ENCODE measurements at regions not wholly inside any gene's neighbourhood (a gene's known extent, or its start where the extent isn't known, plus 50 kb on each side); places are given as distances from the start of the nearest gene placed in this dataset.

DNA sequence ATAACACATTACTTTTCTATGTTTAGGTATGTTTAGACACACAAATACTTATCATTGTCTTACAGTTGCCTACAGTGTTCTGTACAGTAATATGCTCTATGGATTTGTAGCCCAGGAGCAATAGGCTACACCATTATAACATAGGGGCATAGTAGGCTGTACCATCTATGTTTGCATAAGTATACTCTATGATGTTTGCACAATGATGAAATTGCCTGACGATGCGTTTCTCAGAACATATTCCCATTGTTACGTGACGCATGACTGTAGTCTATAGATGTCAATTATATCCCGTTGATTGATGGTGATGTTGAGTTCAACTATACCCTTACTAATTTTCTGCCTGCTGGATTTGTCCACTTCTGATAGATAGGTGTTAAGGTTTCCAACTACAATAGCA lies 139.4 kb upstream of the PFN2 start:
- H3K36me3 ChIP-seq = no peaks in the 10 kb centered on the region
- H3K27ac ChIP-seq = no peak overlapping the region
- no peak overlapping the region for H3K4me3 ChIP-seq
- no peaks in the 10 kb centered on the region for H3K4me1 ChIP-seq
- no peaks in the 10 kb centered on the region for H3K9me3 ChIP-seq
- H3K27me3 ChIP-seq = no peaks in the 10 kb centered on the region
- ATAC-seq = no peak
- TF ChIP-seq POLR2A (IDR thresholded peaks at IDR 0.05) (no peak), POLR2AphosphoS5 (IDR thresholded peaks at IDR 0.05) (no peak), CTCF (IDR thresholded peaks at IDR 0.05) (no peak), EP300 (IDR thresholded peaks at IDR 0.05) (no peak)
- WGBS, 2 donors (ENCODE audit: low coverage in 1 of 2) = 95 to 100% methylated on average over 4 to 5 of the region's 5 CpGs

DNA sequence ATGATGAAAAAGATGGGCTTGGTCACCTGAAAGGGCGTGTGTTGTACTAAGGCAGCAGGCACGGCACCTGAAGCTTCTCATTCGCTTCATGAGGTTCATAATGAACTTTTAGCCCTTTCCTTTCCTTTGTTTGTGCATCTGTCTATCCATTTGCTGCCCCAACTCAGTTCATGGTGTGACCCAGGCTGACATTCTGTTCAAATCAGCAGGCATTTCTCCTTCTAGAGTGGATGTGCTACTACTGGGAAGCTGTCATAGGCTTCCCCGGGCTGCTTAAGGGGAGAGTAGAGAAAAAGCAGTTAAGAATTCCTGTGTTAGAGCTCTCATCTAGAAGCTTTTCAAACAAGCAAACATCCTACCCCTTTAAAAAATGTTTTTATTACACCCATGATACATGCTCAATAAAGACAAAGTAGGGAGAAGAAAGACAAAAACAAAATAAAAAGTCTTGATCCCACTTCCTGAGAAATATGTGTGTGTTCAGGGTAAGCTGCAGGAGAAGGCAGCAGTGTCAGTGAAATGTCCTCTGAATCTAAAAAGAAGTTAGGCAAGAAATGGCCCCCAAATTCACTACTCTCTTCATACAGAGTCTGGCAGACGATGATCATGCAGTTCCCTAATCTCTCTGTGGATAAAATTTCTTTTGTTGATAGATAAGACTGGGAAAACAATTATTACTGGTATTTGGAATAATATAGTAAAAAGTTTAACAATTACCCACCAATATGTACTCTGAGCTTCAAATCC lies 136.9 kb upstream of the PFN2 start:
- Histone ChIP-seq H3K36me3 (no peaks in the 10 kb centered on the region), H3K4me3 (no peak overlapping the region), H3K27me3 (no peaks in the 10 kb centered on the region), H3K4me1 (no peaks in the 10 kb centered on the region), H3K27ac (no peak overlapping the region), H3K9me3 (no peaks in the 10 kb centered on the region)
- ATAC-seq = no peak
- TF ChIP-seq POLR2A (IDR thresholded peaks at IDR 0.05) = no peak
- no peak for TF ChIP-seq CTCF (IDR thresholded peaks at IDR 0.05)
- TF ChIP-seq POLR2AphosphoS5 (IDR thresholded peaks at IDR 0.05) = no peak
- no peak for TF ChIP-seq EP300 (IDR thresholded peaks at IDR 0.05)
- WGBS, 2 donors (ENCODE audit: low coverage in 1 of 2) = 83 to 85% methylated on average over 5 of the region's 5 CpGs

- no peak for ATAC-seq
- Histone ChIP-seq H3K4me3 (no peak overlapping the region), H3K9me3 (peaks cover 0 to 2% (median 0%) of the 10 kb centered on the region in 3 donors), H3K36me3 (no peaks in the 10 kb centered on the region), H3K4me1 (no peaks in the 10 kb centered on the region), H3K27ac (no peak overlapping the region), H3K27me3 (no peaks in the 10 kb centered on the region)
- no peak for TF ChIP-seq POLR2A (IDR thresholded peaks at IDR 0.05)
- TF ChIP-seq EP300 (IDR thresholded peaks at IDR 0.05) = no peak
- no peak for TF ChIP-seq CTCF (IDR thresholded peaks at IDR 0.05)
- no peak for TF ChIP-seq POLR2AphosphoS5 (IDR thresholded peaks at IDR 0.05)
- 79 to 88% methylated on average over 1 to 2 of the region's 2 CpGs for WGBS, 2 donors (ENCODE audit: low coverage in 1 of 2)
Observed at GRCh38 chr3:150106740-150107428, 136.2 kb upstream of the PFN2 start.

DNA sequence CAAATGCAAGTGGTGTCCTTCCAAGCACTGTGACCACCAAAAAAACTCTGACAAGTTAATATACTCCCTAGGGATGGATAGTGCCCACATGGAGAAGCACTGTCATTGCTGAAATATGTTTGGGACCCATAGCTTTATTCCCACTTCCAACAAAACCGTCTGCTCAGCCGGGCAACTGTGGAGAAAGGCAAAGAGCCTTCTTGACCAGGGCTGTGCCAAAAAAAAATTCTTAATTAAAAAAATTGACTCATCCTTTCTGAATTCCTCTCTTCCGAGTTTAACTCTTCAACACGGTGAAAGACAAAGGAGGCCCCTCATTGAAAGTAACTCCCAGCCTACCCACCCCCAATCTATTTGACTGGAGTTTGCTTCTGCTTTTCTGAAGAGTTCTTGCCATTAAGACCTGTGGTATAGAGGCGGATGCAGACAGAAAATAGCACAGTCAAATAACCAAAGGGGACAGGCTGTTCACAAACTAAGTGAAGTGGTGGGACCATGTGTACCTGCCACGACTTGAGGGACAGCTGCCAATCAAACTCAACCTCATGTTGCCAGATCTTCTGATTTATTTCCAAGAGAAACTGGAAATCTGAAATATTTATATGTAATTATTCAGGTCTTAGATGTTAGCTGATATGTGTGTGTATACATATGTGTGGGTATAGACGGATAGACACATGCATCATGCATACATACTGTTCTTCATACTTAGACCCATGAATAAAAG lies 135.4 kb upstream of the PFN2 start:
- Histone ChIP-seq H3K27ac (no peak overlapping the region), H3K4me1 (no peaks in the 10 kb centered on the region), H3K9me3 (peaks cover 0 to 10% (median 0%) of the 10 kb centered on the region in 3 donors), H3K36me3 (no peaks in the 10 kb centered on the region), H3K27me3 (no peaks in the 10 kb centered on the region), H3K4me3 (no peak overlapping the region)
- WGBS, 2 donors (ENCODE audit: low coverage in 1 of 2) = 82 to 83% methylated on average over 4 to 7 of the region's 7 CpGs
- TF ChIP-seq POLR2A (IDR thresholded peaks at IDR 0.05) = no peak
- no peak for ATAC-seq

- no peak overlapping the region for H3K27ac ChIP-seq
- WGBS, 2 donors (ENCODE audit: low coverage in 1 of 2) = 67 to 100% methylated on average over 1 of the region's 1 CpG
- H3K27me3 ChIP-seq = no peaks in the 10 kb centered on the region
- peaks cover 0 to 14% (median 0%) of the 10 kb centered on the region in 3 donors for H3K9me3 ChIP-seq
- no peaks in the 10 kb centered on the region for H3K36me3 ChIP-seq
- no peaks in the 10 kb centered on the region for H3K4me1 ChIP-seq
- H3K4me3 ChIP-seq = no peak overlapping the region
- no peak for ATAC-seq
- TF ChIP-seq EP300 (IDR thresholded peaks at IDR 0.05) = no peak
- no peak for TF ChIP-seq POLR2AphosphoS5 (IDR thresholded peaks at IDR 0.05)
- no peak for TF ChIP-seq CTCF (IDR thresholded peaks at IDR 0.05)
- no peak for TF ChIP-seq POLR2A (IDR thresholded peaks at IDR 0.05)
Observed at GRCh38 chr3:150105025-150105424, 134.3 kb upstream of the PFN2 start.

All from gastroesophageal sphincter (tissue), 4 donors.